HEK293T (cell line): ENCODE measurements at regions not wholly inside any gene's neighbourhood (a gene's known extent, or its start where the extent isn't known, plus 50 kb on each side); places are given as distances from the start of the nearest gene placed in this dataset.

Source experiments
- ELF4 ChIP-seq: fragments of 450-650 bp; IDR thresholded peaks from 2 replicates; pipeline ENCODE4 v1.6.1; 2017; ENCODE audit warnings: antibody characterized with exemption
- FOXK2 ChIP-seq: fragments of 450-650 bp; IDR thresholded peaks from 2 replicates; pipeline ENCODE4 v1.6.1; 2016; ENCODE audit warnings: mild to moderate bottlenecking
- L3MBTL2 ChIP-seq: fragments of 450-650 bp; conservative IDR thresholded peaks from 2 replicates; pipeline ENCODE4 v1.6.1; 2016; ENCODE audit warnings: mild to moderate bottlenecking
- SUZ12 ChIP-seq: fragments of 450-650 bp; IDR thresholded peaks from 2 replicates; pipeline ENCODE4 v1.6.1; 2016; ENCODE audit warnings: mild to moderate bottlenecking

- TF ChIP-seq SUZ12 (no peak), FOXK2 (no peak), L3MBTL2 (no peak), ELF4 (no peak)
Measured at GRCh38 chr6:167744681-167745669, 81.7 kb upstream of the AFDN start.
